Testis (tissue), 2 donors: ENCODE measurements at regions not wholly inside any gene's neighbourhood (a gene's known extent, or its start where the extent isn't known, plus 50 kb on each side); places are given as distances from the start of the nearest gene placed in this dataset.

Experiments
- DNase-seq: peaks from one replicate; pipeline ENCODE4 v3.0.0-alpha.2; 2019
- H3K27ac ChIP-seq, 2 donors: fragments of 200-600 bp; sonication (generic); one replicate each; pipeline ENCODE4 v1.5.1; 2019
- H3K27me3 ChIP-seq: fragments of 200-600 bp; sonication (generic); one replicate; pipeline ENCODE4 v1.5.1; 2019
- H3K36me3 ChIP-seq: fragments of 200-600 bp; sonication (generic); one replicate; pipeline ENCODE4 v1.5.1; 2017; ENCODE audit warnings: low read depth; ENCODE audit errors: missing control alignments
- H3K4me1 ChIP-seq: fragments of 200-600 bp; sonication (generic); one replicate; pipeline ENCODE4 v1.5.1; 2019
- H3K4me3 ChIP-seq, 2 donors: fragments of 200-600 bp; sonication (generic); one replicate each; pipeline ENCODE4 v1.5.1; 2017 to 2019
- H3K9me3 ChIP-seq: fragments of 200-600 bp; sonication (generic); one replicate; pipeline ENCODE4 v1.5.1; 2017
- CTCF ChIP-seq, 3 experiments: fragments of 450-650 bp in 2 of 3; fragments of 200-600 bp in 1 of 3; sonication (generic) in 1 of 3; IDR thresholded peaks; one replicate each; pipeline ENCODE4 v1.5.1; 2016 to 2019; ENCODE audit warnings: antibody characterized with exemption in 3 of 3, mild to moderate bottlenecking in 2 of 3, moderate library complexity in 1 of 3
- POLR2A ChIP-seq: fragments of 450-650 bp; IDR thresholded peaks from one replicate; pipeline ENCODE4 v1.6.1; 2017; ENCODE audit warnings: antibody characterized with exemption, mild to moderate bottlenecking, moderate library complexity
- WGBS, 2 donors: methylation state at CpG; one replicate each; pipeline ENCODE4 v1.1.5; 2018; 5-methylcytosine and 5-hydroxymethylcytosine counted together
- intact Hi-C: fragments of 100-400 bp; cut with DNase I; formaldehyde crosslinking; loops from one replicate; pipeline ENCODE4 v1.15.1; 2023; ENCODE audit warnings: low total_unique reads

GRCh38 chr20:55584964-55585363 is 420.4 kb downstream of the CBLN4 start:
- no peaks in the 10 kb centered on the region for H3K36me3 ChIP-seq
- TF ChIP-seq POLR2A (no peak), CTCF (IDR thresholded peaks at IDR 0.05) (no peak)
- no peaks in the 10 kb centered on the region for H3K4me1 ChIP-seq
- H3K27me3 ChIP-seq: no peaks in the 10 kb centered on the region
- 83 to 91% methylated on average over 1 of the region's 1 CpG for WGBS, 2 donors
- no peak for DNase-seq
- H3K27ac ChIP-seq: no peak overlapping the region
- no peak overlapping the region for H3K4me3 ChIP-seq
- intact Hi-C loops: no loop called here
- no peaks in the 10 kb centered on the region for H3K9me3 ChIP-seq

- TF ChIP-seq CTCF (IDR thresholded peaks at IDR 0.05) (no peak), POLR2A (no peak)
- no peaks in the 10 kb centered on the region for H3K36me3 ChIP-seq
- WGBS, 2 donors: 87 to 91% methylated on average over 2 of the region's 2 CpGs
- no peaks in the 10 kb centered on the region for H3K4me1 ChIP-seq
- no peaks in the 10 kb centered on the region for H3K27me3 ChIP-seq
- H3K4me3 ChIP-seq: no peak overlapping the region
- DNase-seq: no peak
- intact Hi-C loops: no loop called here
- no peaks in the 10 kb centered on the region for H3K9me3 ChIP-seq
- no peak overlapping the region for H3K27ac ChIP-seq
Measured at GRCh38 chr20:55584307-55584706, 421.0 kb downstream of the CBLN4 start.

GRCh38 chr20:55583036-55583435 is 422.3 kb downstream of the CBLN4 start:
- no peaks in the 10 kb centered on the region for H3K27me3 ChIP-seq
- 79 to 96% methylated on average over 1 of the region's 1 CpG for WGBS, 2 donors
- intact Hi-C loops: no loop called here

GRCh38 chr20:55582498-55582897 is 422.8 kb downstream of the CBLN4 start:
- intact Hi-C loops: no loop called here
- no peak overlapping the region for H3K27ac ChIP-seq
- H3K9me3 ChIP-seq: no peaks in the 10 kb centered on the region
- TF ChIP-seq POLR2A (no peak), CTCF (IDR thresholded peaks at IDR 0.05) (no peak)
- DNase-seq: no peak
- no peaks in the 10 kb centered on the region for H3K36me3 ChIP-seq
- no peaks in the 10 kb centered on the region for H3K4me1 ChIP-seq
- H3K27me3 ChIP-seq: no peaks in the 10 kb centered on the region
- WGBS, 2 donors: 83 to 91% methylated on average over 5 of the region's 5 CpGs
- H3K4me3 ChIP-seq: no peak overlapping the region

More at GRCh38 chr20:55583036-55583435, 422.3 kb downstream of the CBLN4 start:
- Histone ChIP-seq H3K4me1 (no peaks in the 10 kb centered on the region), H3K4me3 (no peak overlapping the region), H3K9me3 (no peaks in the 10 kb centered on the region), H3K27ac (no peak overlapping the region), H3K36me3 (no peaks in the 10 kb centered on the region)
- TF ChIP-seq POLR2A (no peak), CTCF (IDR thresholded peaks at IDR 0.05) (no peak)
- no peak for DNase-seq

- 90 to 92% methylated on average over 4 of the region's 4 CpGs for WGBS, 2 donors
- Histone ChIP-seq H3K9me3 (no peaks in the 10 kb centered on the region), H3K36me3 (no peaks in the 10 kb centered on the region), H3K4me3 (no peak overlapping the region), H3K27me3 (no peaks in the 10 kb centered on the region), H3K27ac (no peak overlapping the region), H3K4me1 (no peaks in the 10 kb centered on the region)
- no peak for DNase-seq
- intact Hi-C loops: no loop called here
- no peak for TF ChIP-seq POLR2A
- TF ChIP-seq CTCF (IDR thresholded peaks at IDR 0.05): no peak
Measured at GRCh38 chr20:55581519-55581918, 423.8 kb downstream of the CBLN4 start.
